H1 (cell line): ENCODE measurements at regions not wholly inside any gene's neighbourhood (a gene's known extent, or its start where the extent isn't known, plus 50 kb on each side); places are given as distances from the start of the nearest gene placed in this dataset.
"Not testable (repeated sequence)": the region's sequence is repeated elsewhere in the genome, so short reads cannot be mapped to it uniquely, and the experiment has no call there.

ENCODE experiments used
- CTCF ChIA-PET: fragments of 300-600 bp; sonication (Branson Sonifier 250); formaldehyde crosslinking; loops from one replicate; lab custom pipeline; 2021; ENCODE audit not compliant: partially characterized antibody; lab: Charles Lee
- POLR2A ChIA-PET: fragments of 300-600 bp; sonication (Branson Sonifier 250); formaldehyde crosslinking; loops from one replicate; lab custom pipeline; 2021; ENCODE audit warnings: inconsistent platforms; ENCODE audit not compliant: partially characterized antibody; lab: Charles Lee
- DNase-seq, 2 experiments: peaks; one replicate each; pipeline versions ENCODE4 v3.0.0 to v3.0.0-alpha.2; 2010 to 2022; ENCODE audit warnings: low spot score in 2 of 2, low read depth in 1 of 2, mixed read lengths in 1 of 2
- FAIRE-seq: peaks from 2 replicates; lab custom pipeline; 2011; peaks lifted over from hg19 to GRCh38; lab: Jason Lieb, UNC
- H2AFZ ChIP-seq: 2 replicates; pipeline ENCODE4 v1.8.1; 2012; ENCODE audit warnings: low read length, inconsistent platforms
- H2AK5ac ChIP-seq: 2 replicates; pipeline ENCODE4 v1.6.1; 2013; ENCODE audit warnings: low read depth, low read length
- H2BK120ac ChIP-seq: replicated peaks from 2 replicates; pipeline ENCODE3; 2013; ENCODE audit warnings: low read depth, low read length, inconsistent platforms
- H2BK12ac ChIP-seq: 2 replicates; pipeline ENCODE4 v1.6.1; 2013; ENCODE audit warnings: low read depth, low read length
- H2BK15ac ChIP-seq: 2 replicates; pipeline ENCODE4 v1.6.1; 2013; ENCODE audit warnings: low read length
- H2BK20ac ChIP-seq: 2 replicates; pipeline ENCODE4 v1.6.1; 2013; ENCODE audit warnings: low read length
- H2BK5ac ChIP-seq: 2 replicates; pipeline ENCODE4 v1.6.1; 2013; ENCODE audit warnings: low read depth, low read length
- H3K14ac ChIP-seq: 2 replicates; pipeline ENCODE4 v1.6.1; 2013; ENCODE audit warnings: inconsistent platforms; ENCODE audit not compliant: insufficient read length
- H3K18ac ChIP-seq: 2 replicates; pipeline ENCODE4 v1.6.1; 2013; ENCODE audit warnings: low read length; ENCODE audit errors: extremely low read depth
- H3K23ac ChIP-seq: 2 replicates; pipeline ENCODE4 v1.6.1; 2013; ENCODE audit warnings: inconsistent platforms; ENCODE audit not compliant: insufficient read length
- H3K23me2 ChIP-seq: 2 replicates; pipeline ENCODE4 v1.6.1; 2013; ENCODE audit warnings: low read depth, low read length
- H3K27ac ChIP-seq: 2 replicates; pipeline ENCODE4 v1.6.1; 2011; ENCODE audit warnings: low read depth, low read length, inconsistent platforms
- H3K27me3 ChIP-seq, 4 experiments: replicated peaks in 1 of 4; 1 replicate in 1 of 4; 2 replicates in 3 of 4; pipeline versions ENCODE4 v1.6.1 to v1.8.1; 2011 to 2013; ENCODE audit warnings: low read length in 3 of 4, mild to moderate bottlenecking in 3 of 4, inconsistent platforms in 2 of 4, mixed read lengths in 2 of 4, moderate library complexity in 1 of 4; ENCODE audit not compliant: control insufficient read depth in 3 of 4, insufficient read depth in 3 of 4; ENCODE audit errors: extremely low read depth in 1 of 4
- H3K36me3 ChIP-seq, 4 experiments: 2 replicates each; pipeline versions ENCODE4 v1.6.1 to v1.8.1; 2011 to 2013; ENCODE audit warnings: mild to moderate bottlenecking in 4 of 4, low read length in 3 of 4, moderate library complexity in 2 of 4, control low read depth in 1 of 4, inconsistent platforms in 1 of 4; ENCODE audit not compliant: insufficient read depth in 4 of 4, control insufficient read depth in 2 of 4
- H3K4ac ChIP-seq: replicated peaks from 2 replicates; pipeline ENCODE3; 2013; ENCODE audit warnings: low read length, low read depth, mixed read lengths, inconsistent platforms; ENCODE audit not compliant: insufficient read length
- H3K4me1 ChIP-seq, 4 experiments: replicated peaks in 1 of 4; 1 replicate in 1 of 4; 2 replicates in 3 of 4; pipeline versions ENCODE4 v1.6.1 to v1.8.1; 2011 to 2013; ENCODE audit warnings: low read length in 3 of 4, inconsistent platforms in 2 of 4, mixed read lengths in 1 of 4; ENCODE audit not compliant: insufficient read depth in 4 of 4, control insufficient read depth in 3 of 4
- H3K4me2 ChIP-seq, 2 experiments: 2 replicates each; pipeline versions ENCODE4 v1.6.1 to v1.8.1; 2011 to 2013; ENCODE audit warnings: low read depth in 2 of 2, low read length in 2 of 2, control low read depth in 1 of 2, inconsistent platforms in 1 of 2, mild to moderate bottlenecking in 1 of 2; ENCODE audit not compliant: insufficient read depth in 1 of 2
- H3K4me3 ChIP-seq, 4 experiments: fragments of 200-600, 300-600 bp in 1 of 4; sonication (generic), shearing (Covaris generic), sonication (Bioruptor Twin) in 1 of 4; 2 replicates each; pipeline versions ENCODE4 v1.5.1 to v1.8.1; 2011 to 2016; ENCODE audit warnings: low read length in 4 of 4, low read depth in 3 of 4, control low read depth in 2 of 4, inconsistent platforms in 2 of 4, mild to moderate bottlenecking in 2 of 4, mixed read lengths in 1 of 4, moderate library complexity in 1 of 4; ENCODE audit not compliant: insufficient read depth in 2 of 4; ENCODE audit errors: extremely low read depth in 1 of 4
- H3K56ac ChIP-seq: replicated peaks from 2 replicates; pipeline ENCODE3; 2013; ENCODE audit warnings: low read depth, mild to moderate bottlenecking, mixed read lengths, low read length, inconsistent platforms; ENCODE audit not compliant: insufficient read length
- H3K79me1 ChIP-seq: 2 replicates; pipeline ENCODE4 v1.6.1; 2013; ENCODE audit warnings: low read depth, low read length, control low read depth
- H3K79me2 ChIP-seq, 2 experiments: 2 replicates each; pipeline versions ENCODE4 v1.6.1 to v1.8.1; 2012 to 2013; ENCODE audit warnings: low read length in 2 of 2, mild to moderate bottlenecking in 2 of 2, inconsistent platforms in 1 of 2; ENCODE audit not compliant: insufficient read depth in 2 of 2, control insufficient read depth in 1 of 2
- H3K9ac ChIP-seq, 4 experiments: replicated peaks in 1 of 4; 1 replicate in 1 of 4; 2 replicates in 3 of 4; pipeline versions ENCODE4 v1.6.1 to v1.8.1; 2011 to 2013; ENCODE audit warnings: low read depth in 3 of 4, low read length in 3 of 4, control low read depth in 2 of 4, mild to moderate bottlenecking in 2 of 4, moderate library complexity in 2 of 4, inconsistent platforms in 1 of 4; ENCODE audit errors: extremely low read depth in 1 of 4
- H3K9me3 ChIP-seq, 2 experiments: 2 replicates each; pipeline versions ENCODE4 v1.6.1 to v1.8.1; 2012 to 2013; ENCODE audit warnings: mild to moderate bottlenecking in 2 of 2, moderate library complexity in 2 of 2, control low read depth in 1 of 2, inconsistent platforms in 1 of 2, low read depth in 1 of 2, low read length in 1 of 2, mixed read lengths in 1 of 2; ENCODE audit not compliant: insufficient read depth in 2 of 2
- H4K20me1 ChIP-seq, 2 experiments: replicated peaks in 1 of 2; 2 replicates each; pipeline versions ENCODE3 to v1.8.1; 2011 to 2013; ENCODE audit warnings: inconsistent platforms in 2 of 2, low read length in 2 of 2, mild to moderate bottlenecking in 1 of 2; ENCODE audit not compliant: insufficient read depth in 2 of 2, control insufficient read depth in 1 of 2
- H4K5ac ChIP-seq: 2 replicates; pipeline ENCODE4 v1.6.1; 2013; ENCODE audit warnings: low read length, low read depth, mixed read lengths, inconsistent platforms; ENCODE audit not compliant: insufficient read length
- H4K8ac ChIP-seq: 2 replicates; pipeline ENCODE4 v1.8.0; 2013; ENCODE audit warnings: mild to moderate bottlenecking, moderate library complexity, low read length, inconsistent platforms; ENCODE audit not compliant: insufficient read depth; ENCODE audit errors: extremely low read depth
- H4K91ac ChIP-seq: replicated peaks from 2 replicates; pipeline ENCODE3; 2013; ENCODE audit warnings: low read length, mixed read lengths, inconsistent platforms; ENCODE audit not compliant: insufficient read length
- EP300 ChIP-seq, 2 experiments: IDR thresholded peaks; 1 replicate in 1 of 2; 2 replicates in 1 of 2; pipeline ENCODE4 v1.6.1; 2011 to 2012; ENCODE audit warnings: low read depth in 2 of 2, low read length in 2 of 2, mild to moderate bottlenecking in 2 of 2, borderline replicate concordance in 1 of 2, inconsistent platforms in 1 of 2, moderate library complexity in 1 of 2
- NANOG ChIP-seq: IDR thresholded peaks from 2 replicates; pipeline ENCODE4 v1.6.1; 2011; ENCODE audit warnings: low read length, low read depth, mild to moderate bottlenecking, inconsistent platforms; ENCODE audit not compliant: insufficient read depth, poor library complexity, severe bottlenecking
- POU5F1 ChIP-seq: IDR thresholded peaks from 2 replicates; pipeline ENCODE4 v1.6.1; 2011; ENCODE audit warnings: low read depth, mild to moderate bottlenecking, low read length, moderate library complexity
- SP1 ChIP-seq: IDR thresholded peaks from 2 replicates; pipeline ENCODE4 v1.6.1; 2011; ENCODE audit warnings: low read depth, low read length
- TEAD4 ChIP-seq: IDR thresholded peaks from 2 replicates; pipeline ENCODE4 v1.6.1; 2012; ENCODE audit warnings: low read depth, low read length, inconsistent platforms, mixed read lengths
- WGBS, 2 experiments: shearing (Covaris generic) in 1 of 2; methylation state at CpG; one replicate each; pipeline versions ENCODE4 v1.1.6 to v1.1.7; 2013 to 2015; ENCODE audit warnings: low lambda C conversion rate in 2 of 2, mixed read lengths in 2 of 2, inconsistent platforms in 1 of 2, low coverage in 1 of 2, missing lambda C conversion rate in 1 of 2; ENCODE audit not compliant: insufficient replicate concordance in 2 of 2, insufficient coverage in 1 of 2, insufficient read length in 1 of 2; ENCODE audit errors: extremely low coverage in 1 of 2, missing lambda C conversion rate in 1 of 2; 5-methylcytosine and 5-hydroxymethylcytosine counted together
- TF ChIP-seq, protein P1 (sequence below): IDR thresholded peaks from 2 replicates; pipeline ENCODE4 v1.6.1; 2012; ENCODE audit warnings: inconsistent platforms
- TF ChIP-seq, protein P2 (sequence below): IDR thresholded peaks from 2 replicates; pipeline ENCODE4 v1.6.1; 2012; ENCODE audit warnings: inconsistent platforms

DNA sequence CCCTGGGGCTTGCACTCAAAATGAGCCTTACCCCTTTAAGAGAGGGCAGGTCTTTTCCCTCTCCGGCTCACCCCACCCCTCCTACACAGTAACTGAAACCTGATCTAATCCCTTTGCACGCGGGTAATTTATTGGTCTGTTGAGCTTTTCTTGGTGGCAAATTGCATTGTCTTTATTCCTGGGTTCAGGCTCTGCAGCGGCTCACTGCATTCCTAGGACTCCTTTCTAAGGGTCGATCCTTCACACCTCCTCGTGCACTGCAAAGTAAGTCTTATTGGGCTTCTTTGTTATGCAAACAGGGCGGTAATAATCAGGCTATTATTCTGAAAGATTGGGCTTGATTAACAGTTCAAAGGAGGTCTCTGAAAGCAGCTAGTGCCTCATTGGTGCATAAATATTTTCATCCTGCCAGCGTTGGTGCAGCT, 74.7 kb downstream of the TBC1D28 start:
- H3K23me2 ChIP-seq, H3K79me2 ChIP-seq, H2AK5ac ChIP-seq, H4K20me1 ChIP-seq, H2BK120ac ChIP-seq, H3K36me3 ChIP-seq, H2BK20ac ChIP-seq, H3K23ac ChIP-seq, H2BK12ac ChIP-seq, H3K27me3 ChIP-seq, H2BK15ac ChIP-seq, H3K9me3 ChIP-seq, H4K8ac ChIP-seq, H3K14ac ChIP-seq, H3K18ac ChIP-seq, CTCF ChIA-PET, H3K56ac ChIP-seq, H3K4me3 ChIP-seq, H2AFZ ChIP-seq, H3K27ac ChIP-seq, H2BK5ac ChIP-seq, H4K91ac ChIP-seq, H3K4ac ChIP-seq, H3K79me1 ChIP-seq, H3K9ac ChIP-seq, H4K5ac ChIP-seq, H3K4me1 ChIP-seq, POLR2A ChIA-PET: not testable (repeated sequence)
- TF ChIP-seq TEAD4 (0 out of 2 replicates have a peak, but pooled peaks have one; percentile 19), EP300 (IDR thresholded peaks at IDR 0.05; ENCODE audit: borderline replicate concordance in 1 of 2, low read depth in 2 of 2, low read length in 2 of 2) (peak in 1 of 2 experiments; percentile 65; a peak in 1 of 3 replicates), SP1 (peak; percentile 53; the same call in 1 of the 2 replicates), NANOG (peak; percentile 91), POU5F1 (peak; percentile 96)
- TF ChIP-seq, protein P1, sequence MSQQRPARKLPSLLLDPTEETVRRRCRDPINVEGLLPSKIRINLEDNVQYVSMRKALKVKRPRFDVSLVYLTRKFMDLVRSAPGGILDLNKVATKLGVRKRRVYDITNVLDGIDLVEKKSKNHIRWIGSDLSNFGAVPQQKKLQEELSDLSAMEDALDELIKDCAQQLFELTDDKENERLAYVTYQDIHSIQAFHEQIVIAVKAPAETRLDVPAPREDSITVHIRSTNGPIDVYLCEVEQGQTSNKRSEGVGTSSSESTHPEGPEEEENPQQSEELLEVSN, result peak; percentile 46; the same call in 1 of the 2 replicates
- TF ChIP-seq, protein P2, sequence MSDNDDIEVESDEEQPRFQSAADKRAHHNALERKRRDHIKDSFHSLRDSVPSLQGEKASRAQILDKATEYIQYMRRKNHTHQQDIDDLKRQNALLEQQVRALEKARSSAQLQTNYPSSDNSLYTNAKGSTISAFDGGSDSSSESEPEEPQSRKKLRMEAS, result 0 out of 2 replicates have a peak, but pooled peaks have one; percentile 35
- H3K4me2 ChIP-seq, result 0 out of 4 replicates have a peak overlapping the region, but pooled peaks of 1 of the 2 experiments have one; percentile 34
- FAIRE-seq (peak; percentile 100), DNase-seq (peak; percentile 54 to 79)
- WGBS, 2 experiments, result 2% methylated on average over 5 of the region's 8 CpGs; no CpG with 5 or more reads in 1 of the 2 experiments
